ENCODE measurements at regions not wholly inside any gene's neighbourhood (a gene's known extent, or its start where the extent isn't known, plus 50 kb on each side); places are given as distances from the start of the nearest gene placed in this dataset.

GRCh38 chr4:54386693-54387092 is 157.6 kb downstream of the PDGFRA start:
- POLR2A ChIA-PET: no interaction called here
- Histone ChIP-seq H3K27ac (no peak overlapping the region), H3K9me3 (no peaks in the 10 kb centered on the region), H3K4me2 (no peak overlapping the region), H3K4me3 (no peak overlapping the region), H3K4me1 (no peaks in the 10 kb centered on the region)
- CTCF ChIA-PET: no interaction called here
- ATAC-seq (no peak), FAIRE-seq (no peak), DNase-seq (ENCODE audit: low read depth in 1 of 2, low spot score in 1 of 2) (no peak)
- TF ChIP-seq HES2 (IDR thresholded peaks at IDR 0.05): no peak
- TF ChIP-seq ZC3H11A (IDR thresholded peaks at IDR 0.05): no peak
- TF ChIP-seq MAX (IDR thresholded peaks at IDR 0.05): no peak
- TF ChIP-seq ELK1 (IDR thresholded peaks at IDR 0.05; ENCODE audit: low read depth, low read length): no peak
- WGBS (ENCODE audit: missing lambda C conversion rate): 50% methylated on average over 1 of the region's 1 CpG

GRCh38 chr4:54390670-54391069 is 161.6 kb downstream of the PDGFRA start:
- TF ChIP-seq BCL3 (IDR thresholded peaks at IDR 0.05) (no peak), JUN (IDR thresholded peaks at IDR 0.05) (no peak), SREBF2 (IDR thresholded peaks at IDR 0.05) (no peak), REST (IDR thresholded peaks at IDR 0.05) (no peak), ZNF302 (CRISPR knock-in tag; IDR thresholded peaks at IDR 0.05) (no peak), PBX3 (IDR thresholded peaks at IDR 0.05) (no peak), PHF8 (IDR thresholded peaks at IDR 0.05; ENCODE audit: borderline replicate concordance, low read depth) (no peak), FOSB (CRISPR knock-in tag; IDR thresholded peaks at IDR 0.05) (no peak), FOSL2 (IDR thresholded peaks at IDR 0.05) (no peak), FOSL2 (CRISPR knock-in tag; IDR thresholded peaks at IDR 0.05) (no peak), RCOR1 (IDR thresholded peaks at IDR 0.05; ENCODE audit: low read depth, low read length) (no peak), TP53 (CRISPR knock-in tag; IDR thresholded peaks at IDR 0.05) (no peak), MAZ (IDR thresholded peaks at IDR 0.05; ENCODE audit: borderline replicate concordance, low read depth, low read length) (no peak), JUNB (IDR thresholded peaks at IDR 0.05) (no peak), ELK1 (IDR thresholded peaks at IDR 0.05; ENCODE audit: low read depth, low read length) (no peak), GATA3 (IDR thresholded peaks at IDR 0.05; ENCODE audit: borderline replicate concordance) (no peak)
- Histone ChIP-seq H3K4me1 (no peaks in the 10 kb centered on the region), H3K27ac (no peak overlapping the region), H3K4me3 (no peak overlapping the region), H3K4me2 (no peak overlapping the region), H3K9me3 (no peaks in the 10 kb centered on the region)
- ChIA-PET POLR2A (no interaction called here), CTCF (no interaction called here)
- FAIRE-seq: no peak
- DNase-seq (ENCODE audit: low read depth in 1 of 2, low spot score in 1 of 2): no peak
- ATAC-seq: no peak
- WGBS (ENCODE audit: missing lambda C conversion rate): 0% methylated on average over 3 of the region's 3 CpGs

Measured in A549 (cell line).